A673 (cell line): ENCODE measurements at regions not wholly inside any gene's neighbourhood (a gene's known extent, or its start where the extent isn't known, plus 50 kb on each side); places are given as distances from the start of the nearest gene placed in this dataset.

ENCODE experiments used
- EZH2 ChIP-seq: fragments of 200-600 bp; sonication (generic); IDR thresholded peaks from 2 replicates; pipeline ENCODE4 v1.6.1; 2017; ENCODE audit warnings: borderline replicate concordance, low read depth, mild to moderate bottlenecking, mixed read lengths, antibody characterized with exemption, low read length; ENCODE audit not compliant: poor library complexity, severe bottlenecking
- TF ChIP-seq, protein P1 (sequence below): fragments of 300-800, 200-600 bp; sonication (generic); conservative IDR thresholded peaks from 2 replicates; pipeline ENCODE4 v1.5.1; 2017; ENCODE audit warnings: low read depth, mild to moderate bottlenecking, antibody characterized with exemption, low read length, moderate library complexity, mixed read lengths

DNA sequence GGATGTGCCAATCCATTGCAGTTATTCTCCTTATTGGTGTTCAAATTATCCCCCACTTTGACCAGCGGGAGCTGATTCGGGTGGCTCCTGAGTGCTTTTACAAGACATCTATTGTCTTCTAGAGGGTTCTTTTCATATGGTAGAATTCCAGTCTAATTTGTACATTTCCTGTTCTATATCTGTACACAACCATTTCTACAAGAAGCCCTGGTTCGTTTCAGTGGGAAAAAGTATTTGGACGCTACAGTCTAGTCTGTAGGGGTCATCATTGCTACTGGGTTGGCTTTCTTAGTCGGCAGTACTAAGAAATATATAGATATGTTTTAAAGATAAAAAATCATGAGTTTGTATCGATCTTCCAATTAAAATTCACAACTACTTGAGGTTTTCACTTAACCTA, 262.6 kb downstream of the MAP2K6 start:
- TF ChIP-seq EZH2: no peak
- TF ChIP-seq, protein P1, sequence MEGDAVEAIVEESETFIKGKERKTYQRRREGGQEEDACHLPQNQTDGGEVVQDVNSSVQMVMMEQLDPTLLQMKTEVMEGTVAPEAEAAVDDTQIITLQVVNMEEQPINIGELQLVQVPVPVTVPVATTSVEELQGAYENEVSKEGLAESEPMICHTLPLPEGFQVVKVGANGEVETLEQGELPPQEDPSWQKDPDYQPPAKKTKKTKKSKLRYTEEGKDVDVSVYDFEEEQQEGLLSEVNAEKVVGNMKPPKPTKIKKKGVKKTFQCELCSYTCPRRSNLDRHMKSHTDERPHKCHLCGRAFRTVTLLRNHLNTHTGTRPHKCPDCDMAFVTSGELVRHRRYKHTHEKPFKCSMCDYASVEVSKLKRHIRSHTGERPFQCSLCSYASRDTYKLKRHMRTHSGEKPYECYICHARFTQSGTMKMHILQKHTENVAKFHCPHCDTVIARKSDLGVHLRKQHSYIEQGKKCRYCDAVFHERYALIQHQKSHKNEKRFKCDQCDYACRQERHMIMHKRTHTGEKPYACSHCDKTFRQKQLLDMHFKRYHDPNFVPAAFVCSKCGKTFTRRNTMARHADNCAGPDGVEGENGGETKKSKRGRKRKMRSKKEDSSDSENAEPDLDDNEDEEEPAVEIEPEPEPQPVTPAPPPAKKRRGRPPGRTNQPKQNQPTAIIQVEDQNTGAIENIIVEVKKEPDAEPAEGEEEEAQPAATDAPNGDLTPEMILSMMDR: no peak
